ENCODE measurements at regions not wholly inside any gene's neighbourhood (a gene's known extent, or its start where the extent isn't known, plus 50 kb on each side); places are given as distances from the start of the nearest gene placed in this dataset.

DNA sequence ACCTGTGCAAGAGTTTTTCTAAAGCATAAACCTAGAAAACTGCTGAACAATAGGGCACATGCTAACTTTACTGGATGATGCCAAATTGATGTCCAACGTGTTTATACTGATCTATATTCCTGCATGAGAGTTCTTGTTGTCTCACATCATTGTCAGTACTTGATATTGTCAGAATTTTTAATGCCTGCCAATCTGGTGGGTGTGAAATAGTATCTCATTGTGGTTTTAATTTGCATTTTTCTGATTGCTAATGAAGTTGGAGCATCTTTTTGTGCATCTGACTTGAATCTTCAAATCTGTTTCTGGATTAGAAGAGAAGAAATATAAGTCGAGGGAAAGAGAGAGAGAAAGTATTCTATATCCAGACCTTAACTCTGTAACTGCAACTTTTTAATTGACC is 309.8 kb upstream of the KIAA1217 start:
- DNase-seq = no peak
- Histone ChIP-seq H3K79me2 (ENCODE audit: low read length) (no peaks in the 10 kb centered on the region), H3K27ac (ENCODE audit: low read length) (no peak overlapping the region), H4K20me1 (ENCODE audit: insufficient read depth, low read depth, low read length) (no peaks in the 10 kb centered on the region), H3K9ac (ENCODE audit: low read length) (no peak overlapping the region), H3K4me3 (ENCODE audit: low read length) (no peak overlapping the region), H3K4me2 (ENCODE audit: low read depth, low read length, poor library complexity, severe bottlenecking) (no peak overlapping the region), H3K9me2 (replicated peaks; ENCODE audit: insufficient read depth, low read length) (no peaks in the 10 kb centered on the region), H3K27me3 (ENCODE audit: low read length) (no peaks in the 10 kb centered on the region), H3K36me3 (ENCODE audit: insufficient read depth, low read length) (no peaks in the 10 kb centered on the region), H3K9me3 (ENCODE audit: low read length) (peaks cover 16% of the 10 kb centered on the region), H2AFZ (ENCODE audit: low read length) (no peak overlapping the region), H3K4me1 (ENCODE audit: low read length) (no peaks in the 10 kb centered on the region)

DNA sequence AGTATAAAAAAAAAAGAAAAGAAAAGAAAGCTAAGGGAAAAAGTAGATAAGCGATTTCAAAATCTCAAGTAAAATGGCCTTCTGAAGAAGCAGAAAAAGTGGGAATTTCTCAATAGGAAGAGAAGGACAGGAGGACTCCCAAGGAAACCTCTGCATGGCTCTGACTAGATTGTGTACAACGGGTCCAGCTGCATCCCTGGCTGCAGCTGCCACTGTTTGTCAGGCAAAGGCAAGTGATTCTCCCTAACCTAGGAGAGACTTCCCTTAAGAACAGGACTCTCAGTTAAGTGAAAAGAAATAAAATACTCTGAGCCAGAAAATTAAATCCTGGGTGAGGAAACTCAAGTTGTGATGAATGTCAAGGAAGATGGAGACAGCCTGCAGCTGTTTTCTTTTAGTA is 298.6 kb upstream of the KIAA1217 start:
- Histone ChIP-seq H2AFZ (ENCODE audit: low read length) (no peak overlapping the region), H3K27me3 (ENCODE audit: low read length) (no peaks in the 10 kb centered on the region), H3K4me1 (ENCODE audit: low read length) (no peaks in the 10 kb centered on the region), H3K79me2 (ENCODE audit: low read length) (no peaks in the 10 kb centered on the region), H3K9me3 (ENCODE audit: low read length) (peaks cover 40% of the 10 kb centered on the region), H3K4me3 (ENCODE audit: low read length) (no peak overlapping the region), H3K27ac (ENCODE audit: low read length) (no peak overlapping the region), H4K20me1 (ENCODE audit: insufficient read depth, low read depth, low read length) (no peaks in the 10 kb centered on the region), H3K9me2 (replicated peaks; ENCODE audit: insufficient read depth, low read length) (no peaks in the 10 kb centered on the region), H3K36me3 (ENCODE audit: insufficient read depth, low read length) (no peaks in the 10 kb centered on the region), H3K9ac (ENCODE audit: low read length) (no peak overlapping the region), H3K4me2 (ENCODE audit: low read depth, low read length, poor library complexity, severe bottlenecking) (no peak overlapping the region)
- no peak for DNase-seq

DNA sequence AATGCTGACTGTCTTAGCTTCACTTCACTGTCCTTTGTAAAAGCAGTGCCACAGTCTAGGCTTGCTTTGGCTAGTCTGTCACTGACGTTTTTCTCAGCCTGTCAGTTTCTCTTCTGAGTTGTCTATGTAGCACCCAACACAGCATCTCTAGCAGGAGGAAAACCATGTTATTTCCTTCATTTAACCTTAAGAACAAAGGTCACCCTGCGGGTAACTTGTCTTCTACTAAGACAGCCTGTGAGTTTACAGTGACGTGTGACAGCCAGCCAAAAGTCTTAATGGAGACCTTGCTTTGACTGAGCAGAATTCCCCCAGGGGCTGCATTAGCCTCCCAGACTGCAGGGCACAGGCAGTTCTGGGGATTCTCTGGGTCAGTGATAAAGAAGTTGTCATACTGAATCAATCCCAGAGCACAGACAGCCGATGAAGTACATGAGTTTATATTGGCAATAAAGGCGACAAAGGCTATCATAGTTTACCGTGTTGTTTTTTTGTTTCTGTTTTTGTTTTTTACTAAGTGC is 296.0 kb upstream of the KIAA1217 start:
- Histone ChIP-seq H3K9me2 (replicated peaks; ENCODE audit: insufficient read depth, low read length) (no peaks in the 10 kb centered on the region), H3K9me3 (ENCODE audit: low read length) (peaks cover 26% of the 10 kb centered on the region), H3K9ac (ENCODE audit: low read length) (no peak overlapping the region), H3K4me2 (ENCODE audit: low read depth, low read length, poor library complexity, severe bottlenecking) (no peak overlapping the region), H3K4me3 (ENCODE audit: low read length) (no peak overlapping the region), H2AFZ (ENCODE audit: low read length) (no peak overlapping the region), H3K4me1 (ENCODE audit: low read length) (no peaks in the 10 kb centered on the region), H3K36me3 (ENCODE audit: insufficient read depth, low read length) (no peaks in the 10 kb centered on the region), H3K27ac (ENCODE audit: low read length) (no peak overlapping the region), H4K20me1 (ENCODE audit: insufficient read depth, low read depth, low read length) (no peaks in the 10 kb centered on the region), H3K27me3 (ENCODE audit: low read length) (no peaks in the 10 kb centered on the region), H3K79me2 (ENCODE audit: low read length) (no peaks in the 10 kb centered on the region)
- DNase-seq = no peak

DNA sequence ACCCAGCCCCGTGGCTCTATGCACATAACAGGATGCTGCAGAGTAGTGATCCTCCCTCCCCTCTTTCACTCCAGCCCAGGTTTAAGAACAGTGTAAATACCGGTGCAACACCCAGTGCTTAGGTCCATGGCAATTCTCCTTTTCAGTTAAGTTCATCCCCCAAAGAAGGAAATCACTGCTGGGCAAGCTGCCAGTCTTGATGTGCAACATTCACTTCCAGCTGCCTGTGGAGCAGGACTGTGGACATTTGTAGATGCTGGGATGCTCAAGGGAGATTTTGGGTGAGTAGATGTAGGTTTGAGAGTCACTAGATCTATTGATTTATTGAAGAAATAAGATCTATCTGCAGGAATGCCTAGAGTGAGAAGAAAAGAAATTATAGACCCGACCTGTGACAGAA is 294.3 kb upstream of the KIAA1217 start:
- Histone ChIP-seq H3K9me3 (ENCODE audit: low read length) (peaks cover 19% of the 10 kb centered on the region), H3K9ac (ENCODE audit: low read length) (no peak overlapping the region), H3K27ac (ENCODE audit: low read length) (no peak overlapping the region), H3K4me1 (ENCODE audit: low read length) (no peaks in the 10 kb centered on the region), H2AFZ (ENCODE audit: low read length) (no peak overlapping the region), H3K36me3 (ENCODE audit: insufficient read depth, low read length) (no peaks in the 10 kb centered on the region), H4K20me1 (ENCODE audit: insufficient read depth, low read depth, low read length) (no peaks in the 10 kb centered on the region), H3K79me2 (ENCODE audit: low read length) (no peaks in the 10 kb centered on the region), H3K4me2 (ENCODE audit: low read depth, low read length, poor library complexity, severe bottlenecking) (no peak overlapping the region), H3K4me3 (ENCODE audit: low read length) (no peak overlapping the region), H3K27me3 (ENCODE audit: low read length) (no peaks in the 10 kb centered on the region), H3K9me2 (replicated peaks; ENCODE audit: insufficient read depth, low read length) (no peaks in the 10 kb centered on the region)
- no peak for DNase-seq

DNA sequence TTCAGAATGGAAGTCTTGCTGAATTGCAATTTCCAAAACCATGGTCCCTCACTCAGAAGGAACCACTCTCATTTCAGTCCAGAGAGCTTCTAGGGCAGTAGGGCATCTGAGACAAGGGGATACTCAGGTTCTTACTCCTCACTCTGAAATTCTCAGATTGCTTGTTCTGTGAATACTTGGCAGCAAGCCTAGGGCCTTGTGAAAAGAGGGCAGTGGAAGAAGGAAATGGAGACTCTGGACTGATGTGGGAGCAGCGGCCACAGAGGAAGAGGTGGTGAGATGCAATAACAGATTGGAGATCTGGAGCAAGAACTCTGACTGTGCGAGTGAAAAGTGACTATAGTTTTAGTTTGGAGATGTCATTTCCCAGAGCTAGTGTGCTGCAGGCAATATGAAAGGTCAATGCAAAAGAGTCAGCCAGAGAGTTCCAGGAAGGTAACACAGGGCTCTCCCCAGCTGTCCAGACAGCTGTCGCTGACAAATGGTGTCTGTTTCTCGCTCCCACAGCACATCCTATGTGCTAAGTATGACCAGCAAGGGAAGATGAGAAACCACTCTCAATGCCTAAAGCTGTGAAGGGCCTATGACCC is 291.6 kb upstream of the KIAA1217 start:
- DNase-seq = no peak
- no peaks in the 10 kb centered on the region for H4K20me1 ChIP-seq (ENCODE audit: insufficient read depth, low read depth, low read length)
- H3K4me2 ChIP-seq (ENCODE audit: low read depth, low read length, poor library complexity, severe bottlenecking) = no peak overlapping the region
- no peaks in the 10 kb centered on the region for H3K36me3 ChIP-seq (ENCODE audit: insufficient read depth, low read length)
- no peaks in the 10 kb centered on the region for H3K4me1 ChIP-seq (ENCODE audit: low read length)
- peaks cover 24% of the 10 kb centered on the region for H3K9me3 ChIP-seq (ENCODE audit: low read length)
- H3K9ac ChIP-seq (ENCODE audit: low read length) = no peak overlapping the region
- H3K9me2 ChIP-seq (replicated peaks; ENCODE audit: insufficient read depth, low read length) = no peaks in the 10 kb centered on the region
- H3K27ac ChIP-seq (ENCODE audit: low read length) = no peak overlapping the region
- H3K79me2 ChIP-seq (ENCODE audit: low read length) = no peaks in the 10 kb centered on the region
- H2AFZ ChIP-seq (ENCODE audit: low read length) = no peak overlapping the region
- no peaks in the 10 kb centered on the region for H3K27me3 ChIP-seq (ENCODE audit: low read length)
- no peak overlapping the region for H3K4me3 ChIP-seq (ENCODE audit: low read length)

DNA sequence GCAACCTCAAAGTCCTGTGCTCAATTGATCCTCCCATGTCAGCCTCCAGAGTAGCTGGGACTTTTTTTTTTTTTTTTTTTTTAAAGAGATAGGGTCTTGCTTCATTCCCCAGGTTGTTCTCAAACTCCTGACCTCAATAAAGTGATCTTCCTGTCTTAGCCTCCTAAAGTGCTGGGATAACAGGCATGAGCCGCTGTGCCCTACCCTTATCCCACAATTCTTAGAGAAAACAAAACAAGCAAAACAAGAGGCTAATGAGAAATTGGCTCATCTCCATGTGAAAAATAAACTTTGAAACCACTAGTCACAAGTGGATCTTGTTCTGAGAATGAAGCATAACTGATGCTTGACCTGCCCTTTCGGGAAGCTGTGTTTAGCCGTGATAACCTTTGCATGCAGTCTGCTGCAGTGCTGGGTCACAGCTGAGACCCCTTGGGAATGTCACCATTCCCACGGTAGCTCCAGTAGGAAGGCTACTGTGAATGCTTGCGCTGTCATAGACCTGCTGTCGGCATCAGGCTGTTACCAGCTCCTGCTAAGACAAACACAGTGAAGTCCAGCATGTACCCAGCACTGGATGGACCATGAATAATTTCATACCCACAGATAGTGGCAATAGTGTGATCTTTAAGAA is 290.7 kb upstream of the KIAA1217 start:
- no peak overlapping the region for H3K4me3 ChIP-seq (ENCODE audit: low read length)
- no peak overlapping the region for H2AFZ ChIP-seq (ENCODE audit: low read length)
- no peaks in the 10 kb centered on the region for H3K4me1 ChIP-seq (ENCODE audit: low read length)
- H4K20me1 ChIP-seq (ENCODE audit: insufficient read depth, low read depth, low read length) = no peaks in the 10 kb centered on the region
- H3K27me3 ChIP-seq (ENCODE audit: low read length) = no peaks in the 10 kb centered on the region
- no peaks in the 10 kb centered on the region for H3K79me2 ChIP-seq (ENCODE audit: low read length)
- no peak overlapping the region for H3K4me2 ChIP-seq (ENCODE audit: low read depth, low read length, poor library complexity, severe bottlenecking)
- DNase-seq = no peak
- no peak overlapping the region for H3K27ac ChIP-seq (ENCODE audit: low read length)
- no peak overlapping the region for H3K9ac ChIP-seq (ENCODE audit: low read length)
- no peaks in the 10 kb centered on the region for H3K36me3 ChIP-seq (ENCODE audit: insufficient read depth, low read length)
- peaks cover 23% of the 10 kb centered on the region for H3K9me3 ChIP-seq (ENCODE audit: low read length)
- no peaks in the 10 kb centered on the region for H3K9me2 ChIP-seq (replicated peaks; ENCODE audit: insufficient read depth, low read length)

DNA sequence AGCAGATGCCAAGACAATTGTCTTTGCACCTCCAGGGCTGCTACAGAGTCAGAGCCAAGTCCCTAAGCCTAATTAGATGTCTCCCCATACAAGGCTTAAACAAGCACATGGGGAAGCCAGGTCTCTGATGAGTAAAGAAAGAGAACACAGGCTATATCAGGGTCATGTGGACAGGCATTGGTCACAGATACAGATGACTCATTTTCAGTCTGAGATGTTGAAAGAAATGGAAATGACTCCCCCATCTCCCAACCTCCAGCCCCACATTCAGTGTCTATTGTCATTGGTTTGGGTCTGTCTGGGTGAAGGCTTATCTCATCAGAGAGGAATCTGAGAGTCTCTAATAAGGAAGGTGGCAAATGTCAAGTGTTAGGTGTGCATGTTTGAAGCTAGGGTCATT is 290.1 kb upstream of the KIAA1217 start:
- H3K9me2 ChIP-seq (replicated peaks; ENCODE audit: insufficient read depth, low read length) = no peaks in the 10 kb centered on the region

DNA sequence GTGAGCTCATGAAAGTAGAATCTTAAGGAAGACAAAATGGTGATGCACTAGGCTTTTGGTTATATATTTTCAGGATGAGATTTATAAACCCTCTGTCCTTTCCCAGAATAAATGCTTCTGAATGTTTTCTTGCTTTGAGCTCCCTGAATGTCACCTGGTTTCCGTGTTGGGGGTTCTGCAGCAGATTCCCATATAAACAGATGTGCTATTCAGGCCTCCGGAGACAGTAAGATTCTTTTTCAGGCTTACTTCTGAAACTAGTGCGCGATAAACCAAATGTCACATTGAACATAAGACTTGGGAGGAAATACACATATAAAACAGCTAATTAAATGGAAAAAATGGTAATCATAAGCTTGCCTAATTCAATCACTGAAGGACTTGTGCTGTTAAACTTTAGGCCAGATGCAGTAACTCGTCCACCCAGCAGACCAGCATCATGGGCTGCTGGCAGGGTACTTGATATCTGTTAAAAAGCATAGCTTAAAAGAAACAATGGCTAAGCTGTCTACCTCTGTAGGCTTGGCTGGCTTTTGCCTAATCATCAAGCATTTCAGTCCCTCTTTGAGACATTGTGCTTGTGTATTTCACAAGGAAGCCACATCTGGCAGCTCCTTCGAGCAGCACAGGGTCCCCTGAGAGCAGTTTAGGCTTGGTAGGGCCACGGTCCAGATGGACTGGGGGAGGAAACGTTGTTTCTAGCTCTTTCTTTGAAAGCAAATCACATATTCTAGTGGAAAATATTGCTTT is 281.2 kb upstream of the KIAA1217 start:
- Histone ChIP-seq H3K27ac (ENCODE audit: low read length) (no peak overlapping the region), H3K79me2 (ENCODE audit: low read length) (no peaks in the 10 kb centered on the region), H3K9me3 (ENCODE audit: low read length) (peaks cover 29% of the 10 kb centered on the region), H3K27me3 (ENCODE audit: low read length) (no peaks in the 10 kb centered on the region), H4K20me1 (ENCODE audit: insufficient read depth, low read depth, low read length) (no peaks in the 10 kb centered on the region), H3K4me1 (ENCODE audit: low read length) (no peaks in the 10 kb centered on the region), H3K9me2 (replicated peaks; ENCODE audit: insufficient read depth, low read length) (no peaks in the 10 kb centered on the region), H2AFZ (ENCODE audit: low read length) (no peak overlapping the region), H3K36me3 (ENCODE audit: insufficient read depth, low read length) (no peaks in the 10 kb centered on the region), H3K4me2 (ENCODE audit: low read depth, low read length, poor library complexity, severe bottlenecking) (no peak overlapping the region), H3K4me3 (ENCODE audit: low read length) (no peak overlapping the region), H3K9ac (ENCODE audit: low read length) (no peak overlapping the region)
- no peak for DNase-seq

More for the DNA sequence above, 290.1 kb upstream of the KIAA1217 start:
- no peak overlapping the region for H3K27ac ChIP-seq (ENCODE audit: low read length)
- no peak overlapping the region for H3K9ac ChIP-seq (ENCODE audit: low read length)
- no peaks in the 10 kb centered on the region for H3K27me3 ChIP-seq (ENCODE audit: low read length)
- H4K20me1 ChIP-seq (ENCODE audit: insufficient read depth, low read depth, low read length) = no peaks in the 10 kb centered on the region
- no peaks in the 10 kb centered on the region for H3K79me2 ChIP-seq (ENCODE audit: low read length)
- peaks cover 23% of the 10 kb centered on the region for H3K9me3 ChIP-seq (ENCODE audit: low read length)
- no peak overlapping the region for H3K4me3 ChIP-seq (ENCODE audit: low read length)
- H3K36me3 ChIP-seq (ENCODE audit: insufficient read depth, low read length) = no peaks in the 10 kb centered on the region
- no peak for DNase-seq
- H3K4me1 ChIP-seq (ENCODE audit: low read length) = no peaks in the 10 kb centered on the region
- H2AFZ ChIP-seq (ENCODE audit: low read length) = no peak overlapping the region
- no peak overlapping the region for H3K4me2 ChIP-seq (ENCODE audit: low read depth, low read length, poor library complexity, severe bottlenecking)

All from Karpas-422 (cell line).